Neural cell (in vitro differentiated cells): ENCODE measurements at regions not wholly inside any gene's neighbourhood (a gene's known extent, or its start where the extent isn't known, plus 50 kb on each side); places are given as distances from the start of the nearest gene placed in this dataset.

Experiments
- CTCF ChIP-seq: fragments of 450-650 bp; IDR thresholded peaks from 2 replicates; pipeline ENCODE4 v1.5.1; 2014; ENCODE audit warnings: antibody characterized with exemption, mild to moderate bottlenecking, moderate library complexity; ENCODE audit not compliant: poor library complexity, severe bottlenecking
- EZH2 ChIP-seq: fragments of 200-600, 300-800 bp; shearing (Covaris generic), sonication (generic); IDR thresholded peaks from 2 replicates; pipeline ENCODE4 v1.6.1; 2014; ENCODE audit warnings: antibody characterized with exemption, low read length, borderline replicate concordance, mild to moderate bottlenecking; ENCODE audit not compliant: insufficient read depth, poor library complexity, severe bottlenecking
- MXI1 ChIP-seq: fragments of 450-650 bp; conservative IDR thresholded peaks from 2 replicates; pipeline ENCODE4 v1.6.1; 2014; ENCODE audit warnings: antibody characterized with exemption, mild to moderate bottlenecking; ENCODE audit not compliant: poor library complexity, severe bottlenecking
- SMC3 ChIP-seq: fragments of 450-650 bp; conservative IDR thresholded peaks from 2 replicates; pipeline ENCODE4 v1.6.1; 2014; ENCODE audit warnings: antibody characterized with exemption, mild to moderate bottlenecking, moderate library complexity; ENCODE audit not compliant: poor library complexity

DNA sequence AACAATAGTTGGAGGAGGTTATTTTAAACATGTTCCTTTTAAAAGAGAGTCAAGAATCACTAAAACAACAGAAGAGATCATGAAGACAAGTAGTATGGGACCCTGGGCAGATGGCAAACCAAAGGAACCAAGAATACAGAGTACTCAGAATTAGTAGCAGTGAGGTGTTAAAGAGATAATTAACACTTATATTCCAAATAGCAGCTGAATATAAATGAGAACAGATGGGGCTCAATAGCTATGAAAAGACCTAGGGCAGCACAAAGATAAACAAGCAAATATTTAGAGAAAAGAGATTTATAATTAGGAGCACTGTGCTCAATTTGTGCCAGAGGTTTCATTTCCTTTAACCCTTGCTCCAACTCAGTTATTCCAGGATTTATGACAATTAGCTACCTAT lies 159.1 kb downstream of the FAM114A2 start:
- TF ChIP-seq CTCF (no peak), MXI1 (no peak), EZH2 (no peak), SMC3 (no peak)
